Upper lobe of left lung (tissue), 6 donors: ENCODE measurements at regions not wholly inside any gene's neighbourhood (a gene's known extent, or its start where the extent isn't known, plus 50 kb on each side); places are given as distances from the start of the nearest gene placed in this dataset.

Experiments
- ATAC-seq, 2 donors: fragments of 200-7000 bp; cut with Tn5 transposase; one replicate each; pipeline ENCODE4 v1.9.1; 2022; ENCODE audit warnings: mild to moderate bottlenecking in 2 of 2, moderate library complexity in 2 of 2; ENCODE audit not compliant: low FRiP score in 2 of 2
- DNase-seq, 2 donors: peaks; one replicate each; pipeline ENCODE4 v3.0.0-alpha.2; 2019 to 2020
- H3K27ac ChIP-seq, 4 donors: fragments of 200-600 bp; sonication (generic); one replicate each; pipeline ENCODE4 v1.5.1; 2016 to 2019
- H3K27me3 ChIP-seq, 4 donors: fragments of 200-600 bp; sonication (generic); one replicate each; pipeline ENCODE4 v1.5.1; 2017 to 2019
- H3K36me3 ChIP-seq, 4 donors: fragments of 200-600 bp; sonication (generic); one replicate each; pipeline ENCODE4 v1.5.1; 2016 to 2019
- H3K4me1 ChIP-seq, 4 donors: fragments of 200-600 bp; sonication (generic); one replicate each; pipeline ENCODE4 v1.5.1; 2018 to 2019
- H3K4me3 ChIP-seq, 4 donors: fragments of 200-600 bp; sonication (generic); one replicate each; pipeline ENCODE4 v1.5.1; 2017 to 2019; ENCODE audit warnings: mild to moderate bottlenecking in 2 of 4, moderate library complexity in 1 of 4
- H3K9me3 ChIP-seq, 4 donors: fragments of 200-600 bp; sonication (generic); one replicate each; pipeline ENCODE4 v1.5.1; 2018 to 2019
- EP300 ChIP-seq, 4 donors: sonication (generic); formaldehyde crosslinking; IDR thresholded peaks; one replicate each; pipeline ENCODE4 v1.5.1; 2017; ENCODE audit warnings: antibody characterized with exemption in 4 of 4, control low read depth in 2 of 4
- POLR2A ChIP-seq, 4 donors: fragments of 450-650 bp; IDR thresholded peaks; one replicate each; pipeline ENCODE4 v1.5.1; 2016 to 2017; ENCODE audit warnings: antibody characterized with exemption in 4 of 4, mild to moderate bottlenecking in 2 of 4
- POLR2AphosphoS5 ChIP-seq, 2 donors: sonication (generic); formaldehyde crosslinking; IDR thresholded peaks; one replicate each; pipeline ENCODE4 v1.5.1; 2017; ENCODE audit warnings: antibody characterized with exemption in 2 of 2
- WGBS, 2 donors: methylation state at CpG; one replicate each; pipeline ENCODE4 v1.1.5; 2017 to 2018; 5-methylcytosine and 5-hydroxymethylcytosine counted together
- TF ChIP-seq, protein P1 (sequence below), 6 experiments: fragments of 450-650 bp in 4 of 6; fragments of 200-600 bp in 2 of 6; sonication (generic) in 2 of 6; IDR thresholded peaks; one replicate each; pipeline ENCODE4 v1.5.1; 2016 to 2019; ENCODE audit warnings: antibody characterized with exemption in 6 of 6
- donor health status: DM: no; HTN: no; CAD: no; lungs with moderate emphysema.
- donor health status: DM: no; HTN: yes; CAD: no; lungs with severe emphysema.

DNA sequence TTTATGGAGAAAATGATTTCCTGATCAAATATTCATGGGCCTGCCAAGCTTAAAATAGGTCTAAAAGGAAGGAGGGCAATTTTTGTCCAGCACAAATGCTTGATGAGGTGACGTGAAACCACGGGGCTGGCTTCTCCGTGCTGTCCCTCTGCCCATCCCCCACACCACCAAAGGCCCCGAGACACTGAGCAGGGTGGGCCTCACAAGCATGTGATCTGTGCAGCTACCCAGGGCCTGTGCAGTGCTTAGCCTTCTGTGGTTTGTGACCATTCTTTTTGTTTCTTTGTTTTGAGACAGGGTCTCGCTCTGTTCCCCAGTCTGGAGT is 94.8 kb upstream of the RTL6 start:
- DNase-seq, result no peak
- TF ChIP-seq POLR2AphosphoS5 (IDR thresholded peaks at IDR 0.05) (no peak), EP300 (IDR thresholded peaks at IDR 0.05) (no peak), POLR2A (IDR thresholded peaks at IDR 0.05) (no peak)
- TF ChIP-seq, protein P1, sequence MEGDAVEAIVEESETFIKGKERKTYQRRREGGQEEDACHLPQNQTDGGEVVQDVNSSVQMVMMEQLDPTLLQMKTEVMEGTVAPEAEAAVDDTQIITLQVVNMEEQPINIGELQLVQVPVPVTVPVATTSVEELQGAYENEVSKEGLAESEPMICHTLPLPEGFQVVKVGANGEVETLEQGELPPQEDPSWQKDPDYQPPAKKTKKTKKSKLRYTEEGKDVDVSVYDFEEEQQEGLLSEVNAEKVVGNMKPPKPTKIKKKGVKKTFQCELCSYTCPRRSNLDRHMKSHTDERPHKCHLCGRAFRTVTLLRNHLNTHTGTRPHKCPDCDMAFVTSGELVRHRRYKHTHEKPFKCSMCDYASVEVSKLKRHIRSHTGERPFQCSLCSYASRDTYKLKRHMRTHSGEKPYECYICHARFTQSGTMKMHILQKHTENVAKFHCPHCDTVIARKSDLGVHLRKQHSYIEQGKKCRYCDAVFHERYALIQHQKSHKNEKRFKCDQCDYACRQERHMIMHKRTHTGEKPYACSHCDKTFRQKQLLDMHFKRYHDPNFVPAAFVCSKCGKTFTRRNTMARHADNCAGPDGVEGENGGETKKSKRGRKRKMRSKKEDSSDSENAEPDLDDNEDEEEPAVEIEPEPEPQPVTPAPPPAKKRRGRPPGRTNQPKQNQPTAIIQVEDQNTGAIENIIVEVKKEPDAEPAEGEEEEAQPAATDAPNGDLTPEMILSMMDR (IDR thresholded peaks at IDR 0.05), result no peak

DNA sequence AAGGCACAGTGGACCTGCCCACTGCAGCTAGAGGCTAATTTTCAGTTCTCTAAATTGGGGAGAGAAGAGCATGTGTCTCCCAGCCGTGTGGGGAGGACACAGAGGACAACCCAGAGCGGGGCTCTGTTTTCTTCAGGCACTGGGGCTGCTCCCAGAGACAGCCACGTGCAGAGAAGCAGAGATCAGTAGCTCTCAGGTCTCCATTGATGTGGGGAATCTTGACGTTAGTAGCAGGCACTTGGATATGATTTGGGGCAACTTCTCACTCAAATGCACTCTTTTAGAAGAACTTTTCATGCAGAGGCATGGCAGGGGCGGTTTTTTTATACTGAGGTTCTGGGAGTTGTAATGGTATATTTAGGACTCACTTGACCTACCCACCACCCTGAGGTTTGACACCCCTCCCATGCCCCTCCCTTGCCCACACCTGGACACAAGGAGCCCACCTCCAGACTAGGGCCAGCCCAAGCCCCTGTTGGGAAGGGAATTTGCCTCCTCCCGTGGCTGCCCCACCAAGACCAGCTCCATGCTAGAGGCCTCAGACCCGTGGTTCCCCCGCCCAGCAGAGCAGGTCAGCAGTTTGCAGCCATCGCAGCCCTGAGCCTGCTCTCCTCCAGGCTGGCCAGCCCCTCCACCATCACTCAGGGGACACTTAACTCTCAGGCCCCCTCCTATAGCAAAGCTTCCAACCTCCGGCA is 94.2 kb upstream of the RTL6 start:
- DNase-seq, result peak in 1 of 2 donors; percentile 37
- H3K9me3 ChIP-seq, result no peaks in the 10 kb centered on the region
- no peak for ATAC-seq
- no peaks in the 10 kb centered on the region for H3K27me3 ChIP-seq
- H3K36me3 ChIP-seq, result no peaks in the 10 kb centered on the region
- no peak overlapping the region for H3K4me3 ChIP-seq
- H3K4me1 ChIP-seq, result peaks cover 0 to 5% (median 0%) of the 10 kb centered on the region in 4 donors
- TF ChIP-seq, protein P1 (IDR thresholded peaks at IDR 0.05), result no peak
- no peak for TF ChIP-seq POLR2A (IDR thresholded peaks at IDR 0.05)
- no peak for TF ChIP-seq EP300 (IDR thresholded peaks at IDR 0.05)
- WGBS, 2 donors, result 68 to 72% methylated on average over 9 to 10 of the region's 10 CpGs
- H3K27ac ChIP-seq, result no peak overlapping the region

More for the DNA sequence above, 94.8 kb upstream of the RTL6 start:
- WGBS, 2 donors, result 44 to 55% methylated on average over 5 of the region's 5 CpGs
- H3K27me3 ChIP-seq, result no peaks in the 10 kb centered on the region
- H3K36me3 ChIP-seq, result no peaks in the 10 kb centered on the region
- H3K27ac ChIP-seq, result no peak overlapping the region
- ATAC-seq, result no peak
- no peak overlapping the region for H3K4me3 ChIP-seq
- H3K4me1 ChIP-seq, result peaks cover 0 to 5% (median 0%) of the 10 kb centered on the region in 4 donors
- H3K9me3 ChIP-seq, result no peaks in the 10 kb centered on the region

DNA sequence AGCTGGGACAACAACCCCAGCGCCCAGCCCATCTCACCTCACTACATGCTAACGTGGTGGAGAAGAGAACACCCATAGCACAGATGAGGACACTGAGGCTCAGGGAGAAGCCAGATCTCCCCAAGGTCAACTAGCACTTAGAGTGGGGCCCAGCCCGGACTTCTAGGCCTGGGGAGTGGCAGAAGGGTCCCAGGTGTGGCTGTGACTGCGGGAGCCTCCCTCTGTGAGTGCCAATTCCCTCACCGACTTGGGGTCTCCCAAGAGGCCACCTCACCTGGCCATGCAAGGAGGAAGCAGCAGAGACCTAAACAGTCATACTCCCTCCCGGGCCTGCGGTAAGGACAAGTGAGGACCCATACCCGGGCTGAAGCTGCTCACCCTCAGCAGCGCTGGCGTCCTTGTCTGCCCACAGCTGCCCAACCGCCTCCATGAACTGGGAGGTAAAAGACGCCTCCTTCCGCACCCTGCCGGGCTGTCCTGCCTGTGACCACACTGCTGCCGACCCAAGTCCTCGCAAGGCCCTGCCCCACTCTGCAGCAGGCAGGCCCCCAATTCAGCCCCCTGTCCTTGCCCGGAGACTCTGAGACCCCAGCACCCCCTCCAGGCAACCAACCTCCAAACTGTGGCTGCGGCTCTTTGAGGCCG is 93.2 kb upstream of the RTL6 start:
- H3K27me3 ChIP-seq, result peaks cover 0 to 2% (median 0%) of the 10 kb centered on the region in 4 donors

DNA sequence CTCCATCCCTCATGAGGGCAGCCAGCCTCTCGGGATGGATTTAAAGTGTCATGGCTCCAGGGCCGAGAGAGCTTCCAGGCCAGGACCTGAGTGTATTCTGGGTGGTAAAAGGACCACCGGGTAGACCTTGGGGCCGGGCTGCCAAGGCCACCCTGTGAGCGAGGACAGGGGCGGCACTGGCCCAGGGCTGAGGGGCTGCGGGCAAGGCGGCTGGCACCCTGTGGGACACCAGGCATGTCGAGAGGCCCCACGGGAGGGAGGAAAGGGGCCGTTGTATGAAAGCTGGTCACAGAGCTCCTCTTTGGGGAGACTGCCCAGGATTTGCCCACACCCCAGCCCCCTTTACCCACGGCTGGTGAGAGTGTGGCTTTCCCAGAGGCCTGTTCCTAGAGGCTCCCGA is 92.3 kb upstream of the RTL6 start:
- Histone ChIP-seq H3K27ac (no peak overlapping the region), H3K27me3 (peaks cover 0 to 2% (median 0%) of the 10 kb centered on the region in 4 donors), H3K4me3 (no peak overlapping the region), H3K36me3 (no peaks in the 10 kb centered on the region), H3K4me1 (peaks cover 0 to 6% (median 0%) of the 10 kb centered on the region in 4 donors), H3K9me3 (no peaks in the 10 kb centered on the region)
- WGBS, 2 donors, result 67 to 84% methylated on average over 9 to 13 of the region's 13 CpGs
- ATAC-seq, result no peak
- TF ChIP-seq, protein P1 (IDR thresholded peaks at IDR 0.05), result no peak
- TF ChIP-seq POLR2A (IDR thresholded peaks at IDR 0.05) (no peak), EP300 (IDR thresholded peaks at IDR 0.05) (no peak), POLR2AphosphoS5 (IDR thresholded peaks at IDR 0.05) (no peak)
- DNase-seq, result peak in 1 of 2 donors; percentile 58

More for the DNA sequence above, 93.2 kb upstream of the RTL6 start:
- Histone ChIP-seq H3K4me3 (no peak overlapping the region), H3K4me1 (peaks cover 0 to 6% (median 2%) of the 10 kb centered on the region in 4 donors), H3K36me3 (no peaks in the 10 kb centered on the region), H3K9me3 (no peaks in the 10 kb centered on the region), H3K27ac (no peak overlapping the region)
- DNase-seq (peak in 1 of 2 donors; percentile 55), ATAC-seq (no peak)
- TF ChIP-seq, protein P1 (IDR thresholded peaks at IDR 0.05), result no peak
- TF ChIP-seq POLR2A (IDR thresholded peaks at IDR 0.05), result no peak
- no peak for TF ChIP-seq EP300 (IDR thresholded peaks at IDR 0.05)
- no peak for TF ChIP-seq POLR2AphosphoS5 (IDR thresholded peaks at IDR 0.05)
- WGBS, 2 donors, result 90 to 91% methylated on average over 16 to 19 of the region's 19 CpGs
